ENCODE measurements at regions not wholly inside any gene's neighbourhood (a gene's known extent, or its start where the extent isn't known, plus 50 kb on each side); places are given as distances from the start of the nearest gene placed in this dataset.

GRCh38 chr2:18176679-18177215, 298.3 kb downstream of the KCNS3 start:
- no peak for TF ChIP-seq CTCF (conservative IDR thresholded peaks at IDR 0.05 in 1 of 2, IDR thresholded peaks at IDR 0.05 in 1 of 2; ENCODE audit: low read depth in 1 of 2, low read length in 2 of 2)
- no peak for TF ChIP-seq EZH2 (IDR thresholded peaks at IDR 0.05; ENCODE audit: low read length, missing control alignments)

Measured in fibroblast of lung (primary cell).